Cardiac fibroblast (primary cell): ENCODE measurements at regions not wholly inside any gene's neighbourhood (a gene's known extent, or its start where the extent isn't known, plus 50 kb on each side); places are given as distances from the start of the nearest gene placed in this dataset.
"Not testable (repeated sequence)": the region's sequence is repeated elsewhere in the genome, so short reads cannot be mapped to it uniquely, and the experiment has no call there.

Experiments
- DNase-seq, 2 donors: peaks; one replicate each; pipeline versions ENCODE4 v3.0.0 to v3.0.0-alpha.2; 2010; ENCODE audit warnings: low read depth in 2 of 2
- H3K4me3 ChIP-seq, 2 donors: replicated peaks in 1 of 2; 1 replicate in 1 of 2; 2 replicates in 1 of 2; pipeline ENCODE4 v1.5.1; 2011; ENCODE audit warnings: low read depth in 2 of 2, low read length in 2 of 2, mild to moderate bottlenecking in 2 of 2, moderate library complexity in 1 of 2
- CTCF ChIP-seq: IDR thresholded peaks from one replicate; pipeline ENCODE4 v1.5.1; 2011; ENCODE audit warnings: low read depth, mild to moderate bottlenecking, low read length, inconsistent platforms

- DNase-seq, result no peak
- H3K4me3 ChIP-seq, result no peak overlapping the region
- TF ChIP-seq CTCF, result no peak
Measured at GRCh38 chr15:92822216-92823144, 77.6 kb upstream of the CHD2 start.

GRCh38 chr15:92825985-92826384, 74.1 kb upstream of the CHD2 start:
- TF ChIP-seq CTCF, result no peak
- DNase-seq, result no peak
- H3K4me3 ChIP-seq, result no peak overlapping the region

- H3K4me3 ChIP-seq, DNase-seq: not testable (repeated sequence)
Measured at GRCh38 chr15:92827991-92828390, 72.1 kb upstream of the CHD2 start.

GRCh38 chr15:92829875-92830274, 70.2 kb upstream of the CHD2 start:
- DNase-seq, result no peak
- no peak overlapping the region for H3K4me3 ChIP-seq
- no peak for TF ChIP-seq CTCF

- TF ChIP-seq CTCF, result no peak
- no peak overlapping the region for H3K4me3 ChIP-seq
- no peak for DNase-seq
Measured at GRCh38 chr15:92831336-92831654, 68.8 kb upstream of the CHD2 start.

GRCh38 chr15:92831655-92832328, 68.3 kb upstream of the CHD2 start:
- peak overlapping the region in 1 of 2 donors; percentile 8 for H3K4me3 ChIP-seq
- TF ChIP-seq CTCF, result no peak
- DNase-seq, result peak; percentile 97 to 99

GRCh38 chr15:92833106-92833433, 67.1 kb upstream of the CHD2 start:
- DNase-seq, result no peak
- TF ChIP-seq CTCF, result no peak
- no peak overlapping the region for H3K4me3 ChIP-seq
